Testis (tissue), 2 donors: ENCODE measurements at regions not wholly inside any gene's neighbourhood (a gene's known extent, or its start where the extent isn't known, plus 50 kb on each side); places are given as distances from the start of the nearest gene placed in this dataset.

Experiments
- POLR2A ChIP-seq: fragments of 450-650 bp; IDR thresholded peaks from one replicate; pipeline ENCODE4 v1.6.1; 2017; ENCODE audit warnings: antibody characterized with exemption, mild to moderate bottlenecking, moderate library complexity
- TF ChIP-seq, protein P1 (sequence below), 3 experiments: fragments of 450-650 bp in 2 of 3; fragments of 200-600 bp in 1 of 3; sonication (generic) in 1 of 3; IDR thresholded peaks; one replicate each; pipeline ENCODE4 v1.5.1; 2016 to 2019; ENCODE audit warnings: antibody characterized with exemption in 3 of 3, mild to moderate bottlenecking in 2 of 3, moderate library complexity in 1 of 3

DNA sequence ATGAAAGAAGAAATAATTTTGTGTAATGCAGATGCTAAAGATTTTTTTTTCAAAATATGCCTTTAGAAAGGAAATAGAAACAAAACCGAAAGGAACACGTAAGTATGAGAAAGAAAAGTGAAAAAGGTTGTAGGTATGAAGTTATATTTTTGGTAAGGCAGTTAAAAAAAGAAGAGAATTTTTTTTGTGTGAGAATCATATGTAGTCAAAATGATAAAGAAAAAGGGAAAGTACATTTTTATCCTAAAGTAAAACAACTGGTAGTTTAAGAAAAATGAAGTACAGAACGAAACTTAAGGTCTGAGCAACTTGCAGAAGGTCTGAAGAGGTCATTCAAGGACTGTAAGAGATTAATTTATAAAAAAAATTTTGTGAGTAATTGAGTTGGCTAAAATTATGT is 164.0 kb upstream of the TRAM1L1 start:
- TF ChIP-seq POLR2A = no peak
- TF ChIP-seq, protein P1, sequence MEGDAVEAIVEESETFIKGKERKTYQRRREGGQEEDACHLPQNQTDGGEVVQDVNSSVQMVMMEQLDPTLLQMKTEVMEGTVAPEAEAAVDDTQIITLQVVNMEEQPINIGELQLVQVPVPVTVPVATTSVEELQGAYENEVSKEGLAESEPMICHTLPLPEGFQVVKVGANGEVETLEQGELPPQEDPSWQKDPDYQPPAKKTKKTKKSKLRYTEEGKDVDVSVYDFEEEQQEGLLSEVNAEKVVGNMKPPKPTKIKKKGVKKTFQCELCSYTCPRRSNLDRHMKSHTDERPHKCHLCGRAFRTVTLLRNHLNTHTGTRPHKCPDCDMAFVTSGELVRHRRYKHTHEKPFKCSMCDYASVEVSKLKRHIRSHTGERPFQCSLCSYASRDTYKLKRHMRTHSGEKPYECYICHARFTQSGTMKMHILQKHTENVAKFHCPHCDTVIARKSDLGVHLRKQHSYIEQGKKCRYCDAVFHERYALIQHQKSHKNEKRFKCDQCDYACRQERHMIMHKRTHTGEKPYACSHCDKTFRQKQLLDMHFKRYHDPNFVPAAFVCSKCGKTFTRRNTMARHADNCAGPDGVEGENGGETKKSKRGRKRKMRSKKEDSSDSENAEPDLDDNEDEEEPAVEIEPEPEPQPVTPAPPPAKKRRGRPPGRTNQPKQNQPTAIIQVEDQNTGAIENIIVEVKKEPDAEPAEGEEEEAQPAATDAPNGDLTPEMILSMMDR (IDR thresholded peaks at IDR 0.05) = no peak
